OCI-LY3 (cell line): ENCODE measurements at regions not wholly inside any gene's neighbourhood (a gene's known extent, or its start where the extent isn't known, plus 50 kb on each side); places are given as distances from the start of the nearest gene placed in this dataset.

Experiments used
- EZH2phosphoT487 ChIP-seq: fragments of 200-600 bp; shearing (Covaris generic); IDR thresholded peaks from 2 replicates; pipeline ENCODE4 v1.6.1; 2018; ENCODE audit warnings: antibody characterized with exemption, mixed run types, low read depth
- TF ChIP-seq, protein P1 (sequence below): fragments of 200-600, 300-600 bp; sonication (generic); IDR thresholded peaks from 2 replicates; pipeline ENCODE4 v1.5.1; 2014; ENCODE audit warnings: antibody characterized with exemption, low read length, low read depth

DNA sequence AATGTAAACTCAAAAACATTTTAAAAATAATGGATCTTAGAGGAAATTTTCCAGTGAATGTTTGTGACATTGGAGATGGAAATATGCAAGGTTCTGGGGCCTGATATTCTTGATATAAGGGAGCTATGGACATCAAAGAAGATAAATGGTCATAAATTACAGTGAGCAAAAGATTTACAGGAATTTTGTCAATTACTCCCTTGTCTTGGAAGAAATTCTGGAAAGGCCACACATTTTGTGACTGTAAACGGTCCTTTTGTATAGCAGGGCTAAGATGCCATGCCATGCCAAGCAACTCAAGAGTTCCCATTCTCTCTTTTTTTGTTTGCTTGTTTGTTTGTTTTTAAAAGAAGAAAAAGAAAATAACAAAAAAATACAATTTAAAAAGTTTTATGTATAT lies 1186.2 kb upstream of the CITED2 start:
- TF ChIP-seq, protein P1, sequence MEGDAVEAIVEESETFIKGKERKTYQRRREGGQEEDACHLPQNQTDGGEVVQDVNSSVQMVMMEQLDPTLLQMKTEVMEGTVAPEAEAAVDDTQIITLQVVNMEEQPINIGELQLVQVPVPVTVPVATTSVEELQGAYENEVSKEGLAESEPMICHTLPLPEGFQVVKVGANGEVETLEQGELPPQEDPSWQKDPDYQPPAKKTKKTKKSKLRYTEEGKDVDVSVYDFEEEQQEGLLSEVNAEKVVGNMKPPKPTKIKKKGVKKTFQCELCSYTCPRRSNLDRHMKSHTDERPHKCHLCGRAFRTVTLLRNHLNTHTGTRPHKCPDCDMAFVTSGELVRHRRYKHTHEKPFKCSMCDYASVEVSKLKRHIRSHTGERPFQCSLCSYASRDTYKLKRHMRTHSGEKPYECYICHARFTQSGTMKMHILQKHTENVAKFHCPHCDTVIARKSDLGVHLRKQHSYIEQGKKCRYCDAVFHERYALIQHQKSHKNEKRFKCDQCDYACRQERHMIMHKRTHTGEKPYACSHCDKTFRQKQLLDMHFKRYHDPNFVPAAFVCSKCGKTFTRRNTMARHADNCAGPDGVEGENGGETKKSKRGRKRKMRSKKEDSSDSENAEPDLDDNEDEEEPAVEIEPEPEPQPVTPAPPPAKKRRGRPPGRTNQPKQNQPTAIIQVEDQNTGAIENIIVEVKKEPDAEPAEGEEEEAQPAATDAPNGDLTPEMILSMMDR: no peak
- TF ChIP-seq EZH2phosphoT487: no peak
